H9 (cell line): ENCODE measurements at regions not wholly inside any gene's neighbourhood (a gene's known extent, or its start where the extent isn't known, plus 50 kb on each side); places are given as distances from the start of the nearest gene placed in this dataset.
"Not testable (repeated sequence)": the region's sequence is repeated elsewhere in the genome, so short reads cannot be mapped to it uniquely, and the experiment has no call there.

Experiments used
- DNase-seq: peaks from one replicate; pipeline ENCODE4 v3.0.0-alpha.2; 2017
- H2AFZ ChIP-seq: one replicate; pipeline ENCODE4 v1.6.1; 2013; ENCODE audit warnings: mild to moderate bottlenecking, low read length, control low read depth, moderate library complexity
- H2AK5ac ChIP-seq: 2 replicates; pipeline ENCODE4 v1.6.1; 2013; ENCODE audit warnings: low read length, control low read depth, mixed read lengths; ENCODE audit not compliant: insufficient read length
- H2BK120ac ChIP-seq: one replicate; pipeline ENCODE4 v1.6.1; 2013; ENCODE audit warnings: low read depth, mild to moderate bottlenecking, low read length, control low read depth, inconsistent platforms; ENCODE audit not compliant: poor library complexity, severe bottlenecking
- H2BK12ac ChIP-seq: 2 replicates; pipeline ENCODE4 v1.6.1; 2013; ENCODE audit warnings: low read length, control low read depth, mixed read lengths, low read depth; ENCODE audit not compliant: insufficient read length
- H2BK15ac ChIP-seq: 2 replicates; pipeline ENCODE4 v1.6.1; 2013; ENCODE audit warnings: low read depth, low read length, control low read depth
- H2BK20ac ChIP-seq: one replicate; pipeline ENCODE4 v1.6.1; 2013; ENCODE audit warnings: low read depth, mild to moderate bottlenecking, low read length, control low read depth, inconsistent platforms; ENCODE audit not compliant: poor library complexity, severe bottlenecking
- H2BK5ac ChIP-seq: 2 replicates; pipeline ENCODE4 v1.6.1; 2013; ENCODE audit warnings: low read length, control low read depth, mixed read lengths; ENCODE audit not compliant: insufficient read length
- H3K14ac ChIP-seq: 2 replicates; pipeline ENCODE4 v1.6.1; 2013; ENCODE audit warnings: low read length, control low read depth; ENCODE audit not compliant: insufficient read depth
- H3K18ac ChIP-seq: 2 replicates; pipeline ENCODE4 v1.6.1; 2013; ENCODE audit warnings: low read depth, mild to moderate bottlenecking, mixed read lengths, low read length, control low read depth; ENCODE audit not compliant: insufficient read length
- H3K23ac ChIP-seq: 2 replicates; pipeline ENCODE4 v1.6.1; 2013; ENCODE audit warnings: low read length, control low read depth, mixed read lengths, low read depth; ENCODE audit not compliant: insufficient read length
- H3K23me2 ChIP-seq: 2 replicates; pipeline ENCODE4 v1.6.1; 2013; ENCODE audit warnings: low read depth, mild to moderate bottlenecking, mixed read lengths, low read length, control low read depth; ENCODE audit not compliant: insufficient read length, poor library complexity, severe bottlenecking
- H3K27ac ChIP-seq: 2 replicates; pipeline ENCODE4 v1.5.1; 2013; ENCODE audit warnings: low read length, control low read depth, mixed read lengths, low read depth; ENCODE audit not compliant: insufficient read length
- H3K27me3 ChIP-seq: 2 replicates; pipeline ENCODE4 v1.6.1; 2013; ENCODE audit warnings: low read length, control low read depth, inconsistent platforms; ENCODE audit not compliant: insufficient read depth
- H3K4ac ChIP-seq: 2 replicates; pipeline ENCODE4 v1.6.1; 2013; ENCODE audit warnings: low read depth, mild to moderate bottlenecking, control low read depth, inconsistent platforms, low read length, moderate library complexity
- H3K4me1 ChIP-seq: 2 replicates; pipeline ENCODE4 v1.6.1; 2013; ENCODE audit warnings: low read length, control low read depth, inconsistent platforms; ENCODE audit not compliant: insufficient read depth
- H3K4me2 ChIP-seq: 2 replicates; pipeline ENCODE4 v1.6.1; 2013; ENCODE audit warnings: low read length, control low read depth, mixed read lengths; ENCODE audit not compliant: insufficient read length, insufficient read depth
- H3K56ac ChIP-seq: 2 replicates; pipeline ENCODE4 v1.6.1; 2013; ENCODE audit warnings: low read depth, mild to moderate bottlenecking, mixed read lengths, low read length, control low read depth; ENCODE audit not compliant: insufficient read length
- H3K79me1 ChIP-seq: 2 replicates; pipeline ENCODE4 v1.6.1; 2013; ENCODE audit warnings: low read depth, mild to moderate bottlenecking, moderate library complexity, low read length, control low read depth, inconsistent platforms; ENCODE audit not compliant: insufficient read depth, poor library complexity, severe bottlenecking
- H3K79me2 ChIP-seq: 2 replicates; pipeline ENCODE4 v1.6.1; 2013; ENCODE audit warnings: low read length, control low read depth, inconsistent platforms; ENCODE audit not compliant: insufficient read depth
- H3K9ac ChIP-seq: 2 replicates; pipeline ENCODE4 v1.6.1; 2013; ENCODE audit warnings: low read length, control low read depth, mixed read lengths; ENCODE audit not compliant: insufficient read length; ENCODE audit errors: extremely low read depth
- H3K9me3 ChIP-seq: one replicate; pipeline ENCODE4 v1.6.1; 2013; ENCODE audit warnings: low read depth, low read length, inconsistent platforms; ENCODE audit not compliant: control insufficient read depth
- H3T11ph ChIP-seq: one replicate; pipeline ENCODE4 v1.6.1; 2013; ENCODE audit warnings: mild to moderate bottlenecking, low read length, control low read depth, inconsistent platforms
- H4K20me1 ChIP-seq: one replicate; pipeline ENCODE4 v1.6.1; 2013; ENCODE audit not compliant: control insufficient read depth, insufficient read length, insufficient read depth
- H4K5ac ChIP-seq: 2 replicates; pipeline ENCODE4 v1.6.1; 2013; ENCODE audit warnings: low read depth, mild to moderate bottlenecking, mixed read lengths, low read length, control low read depth; ENCODE audit not compliant: insufficient read length
- H4K8ac ChIP-seq: replicated peaks from 2 replicates; pipeline ENCODE4 v1.6.1; 2013; ENCODE audit warnings: low read length, control low read depth, mixed read lengths, low read depth; ENCODE audit not compliant: insufficient read length
- H4K91ac ChIP-seq: 2 replicates; pipeline ENCODE4 v1.6.1; 2013; ENCODE audit warnings: low read depth, mild to moderate bottlenecking, moderate library complexity, mixed read lengths, low read length, control low read depth; ENCODE audit not compliant: insufficient read length
- H3K27ac Mint-ChIP-seq, 3 experiments: 2 replicates in 2 of 3; 3 replicates in 1 of 3; pipeline ENCODE4 v1.8.0; 2020 to 2021; ENCODE audit warnings: mixed read lengths in 3 of 3, mild to moderate bottlenecking in 1 of 3, moderate library complexity in 1 of 3
- H3K27me3 Mint-ChIP-seq: 2 replicates; pipeline ENCODE4 v1.8.0; 2021; ENCODE audit warnings: low read depth, mild to moderate bottlenecking, moderate library complexity, mixed read lengths
- H3K36me3 Mint-ChIP-seq, 3 experiments: 2 replicates in 2 of 3; 3 replicates in 1 of 3; pipeline ENCODE4 v1.8.0; 2020 to 2021; ENCODE audit warnings: low read depth in 3 of 3, mixed read lengths in 3 of 3; ENCODE audit not compliant: insufficient read depth in 1 of 3
- H3K4me1 Mint-ChIP-seq, 2 experiments: 2 replicates each; pipeline ENCODE4 v1.8.0; 2020; ENCODE audit warnings: mixed read lengths in 2 of 2
- H3K4me3 Mint-ChIP-seq, 2 experiments: 2 replicates in 1 of 2; 3 replicates in 1 of 2; pipeline ENCODE4 v1.8.0; 2020 to 2021; ENCODE audit warnings: mild to moderate bottlenecking in 2 of 2, mixed read lengths in 2 of 2, moderate library complexity in 1 of 2
- H3K9me3 Mint-ChIP-seq, 2 experiments: 2 replicates in 1 of 2; 3 replicates in 1 of 2; pipeline ENCODE4 v1.8.0; 2020; ENCODE audit warnings: mild to moderate bottlenecking in 2 of 2, mixed read lengths in 2 of 2, moderate library complexity in 1 of 2
- WGBS: extraction: QIAGEN DNeasy Blood & Tissue Kit; methylation state at CpG from one replicate; pipeline ENCODE4 v1.1.7; 2013; ENCODE audit warnings: missing lambda C conversion rate, low lambda C conversion rate, mixed read lengths; ENCODE audit not compliant: insufficient read length; ENCODE audit errors: extremely low coverage; 5-methylcytosine and 5-hydroxymethylcytosine counted together

DNA sequence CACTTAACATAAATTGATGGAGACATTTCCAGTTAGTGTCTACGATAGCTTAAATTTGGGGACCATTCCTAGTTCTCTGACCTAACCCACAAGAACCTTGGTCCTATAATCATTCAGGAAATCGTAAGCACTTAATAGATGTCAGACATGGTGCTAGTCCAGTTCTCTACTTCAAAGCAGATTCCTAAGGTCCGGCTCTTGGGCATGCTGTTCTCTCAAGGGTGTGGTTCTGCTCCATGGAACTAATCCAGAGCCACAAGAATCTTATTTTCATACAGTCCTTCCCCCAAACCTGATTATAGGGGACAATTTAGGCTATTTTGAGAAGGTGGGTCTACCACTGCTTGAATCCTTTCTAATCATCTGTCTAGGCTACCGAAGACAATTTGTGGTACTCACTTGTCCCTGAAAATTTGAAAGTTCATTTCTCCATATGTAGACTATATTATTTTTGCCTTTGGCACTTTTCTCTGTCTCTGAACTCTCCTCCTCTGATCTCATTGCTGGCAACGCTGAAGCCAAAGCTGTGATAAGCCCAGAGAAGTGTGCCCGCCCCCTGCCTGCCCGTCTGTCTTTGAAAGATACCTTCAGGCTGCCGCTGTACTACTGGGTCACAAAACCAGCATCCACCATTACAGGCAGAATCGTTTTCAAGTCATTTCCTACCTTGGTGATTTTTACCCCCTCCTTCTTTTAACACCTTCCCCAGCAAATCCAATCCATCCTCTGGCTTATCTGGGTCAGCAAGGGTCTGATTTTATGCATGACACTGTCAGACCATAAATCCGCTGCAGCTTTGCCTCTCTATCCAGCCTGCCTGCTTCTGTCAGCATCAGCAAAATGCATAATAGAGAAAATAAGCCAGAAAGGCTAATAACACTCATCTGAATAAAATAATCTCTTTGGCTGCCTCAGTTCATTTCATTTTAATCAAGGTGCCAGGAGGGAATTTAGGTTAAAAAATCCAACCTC lies 132.8 kb downstream of the SRGAP2 start:
- H2BK20ac ChIP-seq, H3K79me1 ChIP-seq, H3K27ac ChIP-seq, H3K4me1 ChIP-seq, H2AK5ac ChIP-seq, H3T11ph ChIP-seq, H3K4me1 Mint-ChIP-seq, H3K9me3 Mint-ChIP-seq, H3K14ac ChIP-seq, H3K4me3 Mint-ChIP-seq, H4K91ac ChIP-seq, H3K23me2 ChIP-seq, H3K4me2 ChIP-seq, H4K20me1 ChIP-seq, H2BK12ac ChIP-seq, H2BK5ac ChIP-seq, H3K9me3 ChIP-seq, H3K27me3 ChIP-seq, H3K23ac ChIP-seq, H2BK120ac ChIP-seq, H3K9ac ChIP-seq, H3K36me3 Mint-ChIP-seq, H2BK15ac ChIP-seq, H3K27me3 Mint-ChIP-seq, H4K5ac ChIP-seq, H3K56ac ChIP-seq, H3K79me2 ChIP-seq, H3K27ac Mint-ChIP-seq, H4K8ac ChIP-seq, H3K4ac ChIP-seq, H3K18ac ChIP-seq, DNase-seq, H2AFZ ChIP-seq: not testable (repeated sequence)
- WGBS, result no CpG with 5 or more reads among the region's 10 CpGs

DNA sequence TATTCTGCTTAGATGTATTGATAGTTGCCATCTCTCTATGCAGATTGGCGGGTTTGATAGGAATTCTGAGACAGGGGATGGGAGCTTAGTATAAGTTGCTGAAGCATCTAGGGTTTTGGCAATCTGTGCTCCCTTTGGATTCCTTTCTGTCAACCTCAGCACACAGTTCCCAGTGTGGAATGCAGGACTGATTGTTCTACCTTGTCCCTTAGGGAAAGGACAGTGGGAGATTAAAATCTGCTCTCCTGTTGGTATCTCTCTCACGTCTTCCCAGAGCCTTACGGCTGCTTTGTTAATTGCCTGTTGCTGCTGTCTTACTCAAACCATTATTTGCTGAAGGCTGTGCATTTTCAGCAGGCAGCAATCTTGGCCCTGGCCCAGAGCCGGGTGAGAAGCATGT lies 133.3 kb upstream of the IKBKE start:
- not testable (repeated sequence) for H3K27me3 ChIP-seq, H3K27ac ChIP-seq, H3K9ac ChIP-seq, H3K27ac Mint-ChIP-seq, H3K4me1 Mint-ChIP-seq, H3K9me3 Mint-ChIP-seq, H3K56ac ChIP-seq, H4K20me1 ChIP-seq, H3K14ac ChIP-seq, H3K4me3 Mint-ChIP-seq, H3K4me1 ChIP-seq, H3K36me3 Mint-ChIP-seq, H2BK15ac ChIP-seq, H3K23ac ChIP-seq, H2BK12ac ChIP-seq, H3K79me2 ChIP-seq, H3K4me2 ChIP-seq, H3K9me3 ChIP-seq, H3T11ph ChIP-seq, H3K27me3 Mint-ChIP-seq, H2BK5ac ChIP-seq, H2BK20ac ChIP-seq, H3K23me2 ChIP-seq, H4K91ac ChIP-seq, H2AK5ac ChIP-seq, H2BK120ac ChIP-seq, H3K4ac ChIP-seq, DNase-seq, H3K18ac ChIP-seq, H3K79me1 ChIP-seq, H4K8ac ChIP-seq, H2AFZ ChIP-seq, H4K5ac ChIP-seq
- WGBS, result no CpG with 5 or more reads among the region's 4 CpGs
